OCI-LY7 (cell line): ENCODE measurements at regions not wholly inside any gene's neighbourhood (a gene's known extent, or its start where the extent isn't known, plus 50 kb on each side); places are given as distances from the start of the nearest gene placed in this dataset.

Source experiments
- CTCF ChIP-seq: fragments of 200-600 bp; sonication (generic); conservative IDR thresholded peaks from 2 replicates; pipeline ENCODE4 v1.5.1; 2014; ENCODE audit warnings: mild to moderate bottlenecking, antibody characterized with exemption, low read length, moderate library complexity, mixed read lengths
- EZH2phosphoT487 ChIP-seq: fragments of 200-600 bp; sonication (generic); IDR thresholded peaks from 2 replicates; pipeline ENCODE4 v1.6.1; 2018; ENCODE audit warnings: low read depth, borderline replicate concordance, mild to moderate bottlenecking, mixed run types, antibody characterized with exemption, low read length, moderate library complexity, mixed read lengths

- TF ChIP-seq CTCF (no peak), EZH2phosphoT487 (no peak)
Measured at GRCh38 chr6:90983462-90983861, 396.6 kb upstream of the MAP3K7 start.
